ENCODE measurements at regions not wholly inside any gene's neighbourhood (a gene's known extent, or its start where the extent isn't known, plus 50 kb on each side); places are given as distances from the start of the nearest gene placed in this dataset.

GRCh38 chr13:75071796-75072195 is 410.2 kb downstream of the TBC1D4 start:
- no peaks in the 10 kb centered on the region for H3K4me1 ChIP-seq (ENCODE audit: control insufficient read depth, insufficient read depth, low read length, poor library complexity, severe bottlenecking)
- H3K27ac Mint-ChIP-seq, result no peak overlapping the region
- H3K27me3 Mint-ChIP-seq, result no peaks in the 10 kb centered on the region
- H3K4me3 ChIP-seq (ENCODE audit: low read depth, low read length), result no peak overlapping the region
- H3K27ac ChIP-seq (ENCODE audit: insufficient read depth, low read length, poor library complexity, severe bottlenecking), result no peak overlapping the region
- peaks cover 0 to 5% (median 0%) of the 10 kb centered on the region in 7 donors for H3K9me3 Mint-ChIP-seq
- H3K9me3 ChIP-seq (ENCODE audit: control insufficient read depth in 2 of 2, low read length in 2 of 2), result no peaks in the 10 kb centered on the region
- H3K4me3 Mint-ChIP-seq, result no peak overlapping the region
- ATAC-seq (ENCODE audit: low read depth in 2 of 2), result no peak
- no peaks in the 10 kb centered on the region for H3K36me3 ChIP-seq (ENCODE audit: control insufficient read depth, insufficient read depth, low read length)
- DNase-seq, result no peak
- H3K4me1 Mint-ChIP-seq, result no peaks in the 10 kb centered on the region
- no peaks in the 10 kb centered on the region for H3K27me3 ChIP-seq (ENCODE audit: control insufficient read depth, insufficient read depth, low read length)
- H3K36me3 Mint-ChIP-seq, result no peaks in the 10 kb centered on the region

DNA sequence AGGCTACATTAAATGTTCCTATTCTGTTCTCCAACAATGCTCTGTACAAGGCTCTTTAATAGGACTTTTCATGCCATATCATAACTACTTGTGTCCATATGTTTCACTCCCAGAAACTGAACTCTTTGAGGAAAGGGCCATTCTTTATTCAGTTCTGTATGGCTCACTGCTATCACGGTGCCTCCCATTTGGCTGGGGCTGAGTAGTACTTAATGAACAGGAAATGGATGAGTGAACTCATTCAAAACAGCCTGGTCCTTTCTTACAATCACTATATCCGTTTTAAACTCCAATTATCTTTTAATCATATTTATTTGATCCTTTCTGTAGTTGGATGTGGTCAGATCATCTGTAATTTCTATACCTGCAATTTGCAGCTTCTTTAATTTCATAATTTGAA is 410.6 kb downstream of the TBC1D4 start:
- H3K27ac ChIP-seq (ENCODE audit: insufficient read depth, low read length, poor library complexity, severe bottlenecking), result no peak overlapping the region
- no peaks in the 10 kb centered on the region for H3K4me1 ChIP-seq (ENCODE audit: control insufficient read depth, insufficient read depth, low read length, poor library complexity, severe bottlenecking)
- Mint-ChIP-seq H3K27ac (no peak overlapping the region), H3K9me3 (peaks cover 0 to 3% (median 0%) of the 10 kb centered on the region in 7 donors), H3K4me3 (no peak overlapping the region), H3K4me1 (no peaks in the 10 kb centered on the region), H3K27me3 (no peaks in the 10 kb centered on the region), H3K36me3 (no peaks in the 10 kb centered on the region)
- no peak overlapping the region for H3K4me3 ChIP-seq (ENCODE audit: low read depth, low read length)
- ATAC-seq (ENCODE audit: low read depth in 2 of 2) (no peak), DNase-seq (no peak)
- no peaks in the 10 kb centered on the region for H3K27me3 ChIP-seq (ENCODE audit: control insufficient read depth, insufficient read depth, low read length)
- no peaks in the 10 kb centered on the region for H3K36me3 ChIP-seq (ENCODE audit: control insufficient read depth, insufficient read depth, low read length)
- no peaks in the 10 kb centered on the region for H3K9me3 ChIP-seq (ENCODE audit: control insufficient read depth in 2 of 2, low read length in 2 of 2)

GRCh38 chr13:75061909-75062308 is 420.1 kb downstream of the TBC1D4 start:
- no peak for DNase-seq
- H3K4me3 Mint-ChIP-seq, result no peak overlapping the region

DNA sequence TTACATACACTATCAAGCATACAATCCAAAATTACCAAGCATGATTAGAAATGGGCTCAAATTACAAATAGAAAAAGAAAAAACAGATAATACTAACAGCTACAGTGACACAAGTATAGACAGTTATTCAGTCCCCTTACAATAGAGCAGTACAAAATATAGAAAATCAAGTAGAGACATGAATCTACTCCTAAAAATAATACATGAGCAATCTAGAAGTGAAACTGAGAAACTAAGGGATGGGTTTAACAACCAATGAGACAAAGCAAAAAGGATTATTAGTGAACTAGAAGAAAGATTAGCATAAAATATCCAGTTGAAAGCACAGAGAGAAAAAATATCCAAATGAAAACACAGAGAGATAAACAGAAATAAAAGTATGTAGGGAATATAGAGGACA is 426.7 kb downstream of the TBC1D4 start:
- no peak overlapping the region for H3K4me3 Mint-ChIP-seq
- H3K27me3 Mint-ChIP-seq, result peaks cover 4% of the 10 kb centered on the region
- H3K4me1 Mint-ChIP-seq, result no peaks in the 10 kb centered on the region
- no peak overlapping the region for H3K27ac ChIP-seq (ENCODE audit: insufficient read depth, low read length, poor library complexity, severe bottlenecking)
- no peaks in the 10 kb centered on the region for H3K27me3 ChIP-seq (ENCODE audit: control insufficient read depth, insufficient read depth, low read length)
- peaks cover 0 to 2% (median 0%) of the 10 kb centered on the region in 7 donors for H3K9me3 Mint-ChIP-seq
- H3K36me3 ChIP-seq (ENCODE audit: control insufficient read depth, insufficient read depth, low read length), result no peaks in the 10 kb centered on the region
- no peak for ATAC-seq (ENCODE audit: low read depth in 2 of 2)
- H3K4me1 ChIP-seq (ENCODE audit: control insufficient read depth, insufficient read depth, low read length, poor library complexity, severe bottlenecking), result no peaks in the 10 kb centered on the region
- no peaks in the 10 kb centered on the region for H3K9me3 ChIP-seq (ENCODE audit: control insufficient read depth in 2 of 2, low read length in 2 of 2)
- no peak for DNase-seq
- no peak overlapping the region for H3K4me3 ChIP-seq (ENCODE audit: low read depth, low read length)
- H3K27ac Mint-ChIP-seq, result no peak overlapping the region
- no peaks in the 10 kb centered on the region for H3K36me3 Mint-ChIP-seq

More at GRCh38 chr13:75061909-75062308, 420.1 kb downstream of the TBC1D4 start:
- no peak for ATAC-seq (ENCODE audit: low read depth in 2 of 2)
- Mint-ChIP-seq H3K27ac (no peak overlapping the region), H3K4me1 (no peaks in the 10 kb centered on the region), H3K9me3 (no peaks in the 10 kb centered on the region), H3K27me3 (peaks cover 8% of the 10 kb centered on the region), H3K36me3 (no peaks in the 10 kb centered on the region)
- Histone ChIP-seq H3K9me3 (ENCODE audit: control insufficient read depth in 2 of 2, low read length in 2 of 2) (no peaks in the 10 kb centered on the region), H3K27ac (ENCODE audit: insufficient read depth, low read length, poor library complexity, severe bottlenecking) (no peak overlapping the region), H3K36me3 (ENCODE audit: control insufficient read depth, insufficient read depth, low read length) (no peaks in the 10 kb centered on the region), H3K27me3 (ENCODE audit: control insufficient read depth, insufficient read depth, low read length) (no peaks in the 10 kb centered on the region), H3K4me3 (ENCODE audit: low read depth, low read length) (no peak overlapping the region), H3K4me1 (ENCODE audit: control insufficient read depth, insufficient read depth, low read length, poor library complexity, severe bottlenecking) (no peaks in the 10 kb centered on the region)

DNA sequence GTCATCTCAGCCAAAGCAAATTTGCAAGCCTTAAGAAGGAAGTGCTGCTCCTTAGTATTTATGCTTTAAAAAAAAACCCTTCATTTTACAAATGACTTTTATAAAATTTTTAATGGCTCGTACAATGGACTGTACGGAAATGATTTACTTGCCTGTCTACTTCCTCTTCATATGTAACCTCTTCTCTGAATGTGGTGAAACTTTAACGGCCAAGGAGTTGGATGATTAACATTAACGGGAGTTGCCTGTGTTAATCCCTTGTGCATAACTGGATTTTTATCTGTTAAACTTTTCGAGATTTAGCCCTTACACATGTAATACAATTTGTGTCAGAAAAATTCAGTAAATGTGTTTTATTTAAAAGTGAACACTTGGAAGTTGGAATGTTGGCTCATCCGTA is 429.4 kb downstream of the TBC1D4 start:
- no peak overlapping the region for H3K4me3 Mint-ChIP-seq
- no peaks in the 10 kb centered on the region for H3K36me3 ChIP-seq (ENCODE audit: control insufficient read depth, insufficient read depth, low read length)
- H3K27ac ChIP-seq (ENCODE audit: insufficient read depth, low read length, poor library complexity, severe bottlenecking), result no peak overlapping the region
- ATAC-seq (ENCODE audit: low read depth in 2 of 2), result no peak
- no peaks in the 10 kb centered on the region for H3K36me3 Mint-ChIP-seq
- H3K4me3 ChIP-seq (ENCODE audit: low read depth, low read length), result no peak overlapping the region
- H3K9me3 ChIP-seq (ENCODE audit: control insufficient read depth in 2 of 2, low read length in 2 of 2), result no peaks in the 10 kb centered on the region
- peaks cover 0 to 2% (median 1%) of the 10 kb centered on the region in 7 donors for H3K9me3 Mint-ChIP-seq
- no peaks in the 10 kb centered on the region for H3K27me3 Mint-ChIP-seq
- H3K27ac Mint-ChIP-seq, result no peak overlapping the region
- H3K27me3 ChIP-seq (ENCODE audit: control insufficient read depth, insufficient read depth, low read length), result no peaks in the 10 kb centered on the region
- no peak for DNase-seq
- no peaks in the 10 kb centered on the region for H3K4me1 Mint-ChIP-seq
- no peaks in the 10 kb centered on the region for H3K4me1 ChIP-seq (ENCODE audit: control insufficient read depth, insufficient read depth, low read length, poor library complexity, severe bottlenecking)

- Mint-ChIP-seq H3K36me3 (no peaks in the 10 kb centered on the region), H3K27me3 (no peaks in the 10 kb centered on the region), H3K4me1 (no peaks in the 10 kb centered on the region), H3K9me3 (peaks cover 0 to 4% (median 0%) of the 10 kb centered on the region in 7 donors), H3K4me3 (no peak overlapping the region), H3K27ac (no peak overlapping the region)
- DNase-seq, result no peak
- no peaks in the 10 kb centered on the region for H3K4me1 ChIP-seq (ENCODE audit: control insufficient read depth, insufficient read depth, low read length, poor library complexity, severe bottlenecking)
- no peaks in the 10 kb centered on the region for H3K27me3 ChIP-seq (ENCODE audit: control insufficient read depth, insufficient read depth, low read length)
- H3K27ac ChIP-seq (ENCODE audit: insufficient read depth, low read length, poor library complexity, severe bottlenecking), result no peak overlapping the region
- no peaks in the 10 kb centered on the region for H3K9me3 ChIP-seq (ENCODE audit: control insufficient read depth in 2 of 2, low read length in 2 of 2)
- H3K4me3 ChIP-seq (ENCODE audit: low read depth, low read length), result no peak overlapping the region
- no peak for ATAC-seq (ENCODE audit: low read depth in 2 of 2)
- H3K36me3 ChIP-seq (ENCODE audit: control insufficient read depth, insufficient read depth, low read length), result no peaks in the 10 kb centered on the region
Measured at GRCh38 chr13:75050419-75051046, 431.4 kb downstream of the TBC1D4 start.

- no peak for DNase-seq
- no peak for ATAC-seq (ENCODE audit: low read depth in 2 of 2)
- H3K4me1 ChIP-seq (ENCODE audit: control insufficient read depth, insufficient read depth, low read length, poor library complexity, severe bottlenecking), result no peaks in the 10 kb centered on the region
- H3K4me3 ChIP-seq (ENCODE audit: low read depth, low read length), result no peak overlapping the region
- no peak overlapping the region for H3K27ac ChIP-seq (ENCODE audit: insufficient read depth, low read length, poor library complexity, severe bottlenecking)
- no peaks in the 10 kb centered on the region for H3K36me3 Mint-ChIP-seq
- H3K27me3 Mint-ChIP-seq, result no peaks in the 10 kb centered on the region
- no peaks in the 10 kb centered on the region for H3K4me1 Mint-ChIP-seq
- no peaks in the 10 kb centered on the region for H3K27me3 ChIP-seq (ENCODE audit: control insufficient read depth, insufficient read depth, low read length)
- H3K9me3 ChIP-seq (ENCODE audit: control insufficient read depth in 2 of 2, low read length in 2 of 2), result no peaks in the 10 kb centered on the region
- H3K4me3 Mint-ChIP-seq, result no peak overlapping the region
- peaks cover 0 to 4% (median 0%) of the 10 kb centered on the region in 7 donors for H3K9me3 Mint-ChIP-seq
- H3K27ac Mint-ChIP-seq, result no peak overlapping the region
- no peaks in the 10 kb centered on the region for H3K36me3 ChIP-seq (ENCODE audit: control insufficient read depth, insufficient read depth, low read length)
Measured at GRCh38 chr13:75049735-75050335, 432.1 kb downstream of the TBC1D4 start.

DNA sequence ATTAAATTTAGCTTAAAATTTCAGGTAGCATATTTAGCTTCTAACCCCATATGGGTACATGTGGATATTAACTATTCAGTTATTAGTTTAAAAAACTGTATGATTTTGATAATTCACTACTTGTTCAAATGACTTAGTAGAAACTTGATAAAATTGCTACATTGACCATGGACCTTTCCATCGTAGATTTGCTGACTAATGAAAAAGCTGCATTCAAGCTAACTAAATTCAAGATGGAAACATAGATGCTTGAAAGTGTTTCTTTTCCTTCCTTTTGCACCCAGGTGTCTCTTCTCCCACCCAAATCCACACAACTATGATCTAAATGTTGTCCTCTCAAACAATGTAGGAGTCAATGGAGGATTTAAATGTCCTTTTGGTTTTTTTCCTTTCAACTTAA is 439.2 kb downstream of the TBC1D4 start:
- DNase-seq (no peak), ATAC-seq (ENCODE audit: low read depth in 2 of 2) (no peak)
- no peaks in the 10 kb centered on the region for H3K4me1 ChIP-seq (ENCODE audit: control insufficient read depth, insufficient read depth, low read length, poor library complexity, severe bottlenecking)
- H3K27ac Mint-ChIP-seq, result no peak overlapping the region
- H3K27me3 ChIP-seq (ENCODE audit: control insufficient read depth, insufficient read depth, low read length), result no peaks in the 10 kb centered on the region
- no peaks in the 10 kb centered on the region for H3K36me3 Mint-ChIP-seq
- H3K36me3 ChIP-seq (ENCODE audit: control insufficient read depth, insufficient read depth, low read length), result no peaks in the 10 kb centered on the region
- H3K4me3 ChIP-seq (ENCODE audit: low read depth, low read length), result no peak overlapping the region
- H3K4me3 Mint-ChIP-seq, result no peak overlapping the region
- peaks cover 0 to 5% (median 0%) of the 10 kb centered on the region in 7 donors for H3K9me3 Mint-ChIP-seq
- H3K27ac ChIP-seq (ENCODE audit: insufficient read depth, low read length, poor library complexity, severe bottlenecking), result no peak overlapping the region
- no peaks in the 10 kb centered on the region for H3K4me1 Mint-ChIP-seq
- peaks cover 0 to 2% of the 10 kb centered on the region in 2 experiments for H3K9me3 ChIP-seq (ENCODE audit: control insufficient read depth in 2 of 2, low read length in 2 of 2)
- H3K27me3 Mint-ChIP-seq, result peaks cover 4% of the 10 kb centered on the region
